GM18498 (cell line): ENCODE measurements at regions not wholly inside any gene's neighbourhood (a gene's known extent, or its start where the extent isn't known, plus 50 kb on each side); places are given as distances from the start of the nearest gene placed in this dataset.

ENCODE experiments used
- ATAC-seq: cut with Tn5 transposase; IDR thresholded peaks from one replicate; pipeline ENCODE4 v1.9.1; 2021; ENCODE audit warnings: mild to moderate bottlenecking, moderate library complexity; ENCODE audit not compliant: unreplicated experiment

- no peak for ATAC-seq
Observed at GRCh38 chr6:40274058-40274457, 313.1 kb downstream of the LRFN2 start.

- ATAC-seq: no peak
Observed at GRCh38 chr6:40268614-40269013, 318.6 kb downstream of the LRFN2 start.

GRCh38 chr6:40268166-40268565, 319.0 kb downstream of the LRFN2 start:
- ATAC-seq: no peak

GRCh38 chr6:40265615-40266014, 321.5 kb downstream of the LRFN2 start:
- ATAC-seq: no peak

- no peak for ATAC-seq
Observed at GRCh38 chr6:40263970-40264369, 323.2 kb downstream of the LRFN2 start.

- no peak for ATAC-seq
Observed at GRCh38 chr6:40262363-40262762, 324.8 kb downstream of the LRFN2 start.

GRCh38 chr6:40258531-40258930, 324.3 kb upstream of the MOCS1 start:
- ATAC-seq: no peak

- ATAC-seq: no peak
Observed at GRCh38 chr6:40256831-40257230, 322.6 kb upstream of the MOCS1 start.

GRCh38 chr6:40256224-40256623, 322.0 kb upstream of the MOCS1 start:
- no peak for ATAC-seq

- ATAC-seq: no peak
Observed at GRCh38 chr6:40253420-40253819, 319.2 kb upstream of the MOCS1 start.

GRCh38 chr6:40252531-40253258, 318.4 kb upstream of the MOCS1 start:
- no peak for ATAC-seq

- no peak for ATAC-seq
Observed at GRCh38 chr6:40251637-40252300, 317.5 kb upstream of the MOCS1 start.

- no peak for ATAC-seq
Observed at GRCh38 chr6:40249935-40250334, 315.7 kb upstream of the MOCS1 start.

- ATAC-seq: no peak
Observed at GRCh38 chr6:40247516-40248115, 313.4 kb upstream of the MOCS1 start.

GRCh38 chr6:40244699-40245098, 310.4 kb upstream of the MOCS1 start:
- no peak for ATAC-seq

GRCh38 chr6:40232698-40233097, 298.4 kb upstream of the MOCS1 start:
- ATAC-seq: no peak

GRCh38 chr6:40227735-40228134, 293.5 kb upstream of the MOCS1 start:
- ATAC-seq: no peak

- no peak for ATAC-seq
Observed at GRCh38 chr6:40222354-40222753, 288.1 kb upstream of the MOCS1 start.

- no peak for ATAC-seq
Observed at GRCh38 chr6:40219799-40220198, 285.5 kb upstream of the MOCS1 start.

GRCh38 chr6:40210628-40211056, 276.4 kb upstream of the MOCS1 start:
- no peak for ATAC-seq

- ATAC-seq: no peak
Observed at GRCh38 chr6:40205801-40206200, 271.5 kb upstream of the MOCS1 start.

GRCh38 chr6:40205004-40205403, 270.7 kb upstream of the MOCS1 start:
- ATAC-seq: no peak
